NCI-H2196 (cell line): ENCODE measurements at regions not wholly inside any gene's neighbourhood (a gene's known extent, or its start where the extent isn't known, plus 50 kb on each side); places are given as distances from the start of the nearest gene placed in this dataset.
"Not testable (repeated sequence)": the region's sequence is repeated elsewhere in the genome, so short reads cannot be mapped to it uniquely, and the experiment has no call there.

Source experiments
- DNase-seq: peaks from one replicate; lab custom pipeline; 2025; ENCODE audit not compliant: unreplicated experiment; lab: John Stamatoyannopoulos, UW

DNA sequence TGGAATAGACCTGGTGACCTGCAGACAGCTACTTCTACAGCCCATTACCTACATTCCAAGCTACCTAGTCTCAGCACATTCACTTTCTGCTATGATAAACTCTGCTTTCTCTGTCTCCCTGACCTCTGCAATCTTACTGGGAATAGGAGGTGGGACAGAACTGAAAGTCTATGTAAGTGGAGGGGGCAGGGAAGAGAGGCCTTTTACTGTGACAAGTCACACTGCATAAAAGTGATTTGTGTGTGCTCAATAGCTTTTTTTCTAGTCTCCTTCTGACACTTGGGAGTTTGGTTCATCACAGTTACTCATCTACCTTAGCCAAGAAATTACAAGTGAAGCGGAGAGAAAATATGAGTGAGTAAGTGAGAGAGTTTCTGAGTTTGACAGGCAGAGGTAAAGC, 322.4 kb downstream of the OLFM4 start:
- no peak for DNase-seq

GRCh38 chr13:53357582-53357981, 329.0 kb downstream of the OLFM4 start:
- DNase-seq, result no peak

DNA sequence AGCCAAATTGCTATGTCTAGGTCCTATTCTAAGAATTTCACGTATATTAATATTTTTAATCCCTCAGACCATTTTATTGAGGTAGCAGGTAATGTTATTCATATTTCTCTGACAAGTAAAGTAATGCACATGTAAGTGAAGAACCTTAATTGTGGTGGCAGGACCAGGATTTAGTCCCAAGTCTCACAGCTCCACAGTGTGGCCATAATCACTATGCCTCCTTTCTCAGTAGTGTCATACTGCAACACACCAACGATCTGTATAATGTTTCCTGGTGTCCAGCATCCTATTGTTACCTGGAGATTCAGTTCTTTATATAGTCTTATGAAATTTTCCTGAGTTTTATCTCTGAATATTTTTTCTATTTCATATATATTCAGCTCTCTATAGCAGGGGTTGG, 340.3 kb downstream of the OLFM4 start:
- no peak for DNase-seq

DNA sequence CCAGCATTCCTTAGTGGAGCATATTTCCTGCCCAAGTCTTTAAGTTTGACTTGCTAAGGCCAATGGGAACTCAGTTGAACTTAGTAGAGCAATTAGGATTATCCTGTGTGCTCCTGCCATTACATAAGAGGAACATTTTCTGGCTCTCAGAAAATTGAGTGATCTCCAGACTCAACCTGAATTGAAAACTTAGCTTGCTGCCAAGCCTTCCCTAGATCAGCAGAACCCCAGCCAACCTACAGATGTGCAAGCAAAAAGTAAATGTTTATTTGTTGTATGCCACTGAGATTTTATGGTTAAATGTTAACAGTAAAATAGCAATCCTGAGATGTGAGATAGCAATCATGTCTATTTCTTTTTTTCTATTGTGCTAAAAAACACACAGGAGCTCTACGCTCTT, 350.9 kb downstream of the OLFM4 start:
- DNase-seq, result no peak

GRCh38 chr13:53382008-53382407, 353.4 kb downstream of the OLFM4 start:
- no peak for DNase-seq

- DNase-seq, result no peak
Observed at GRCh38 chr13:53398051-53398450, 369.4 kb downstream of the OLFM4 start.

GRCh38 chr13:53405616-53406015, 377.0 kb downstream of the OLFM4 start:
- no peak for DNase-seq

DNA sequence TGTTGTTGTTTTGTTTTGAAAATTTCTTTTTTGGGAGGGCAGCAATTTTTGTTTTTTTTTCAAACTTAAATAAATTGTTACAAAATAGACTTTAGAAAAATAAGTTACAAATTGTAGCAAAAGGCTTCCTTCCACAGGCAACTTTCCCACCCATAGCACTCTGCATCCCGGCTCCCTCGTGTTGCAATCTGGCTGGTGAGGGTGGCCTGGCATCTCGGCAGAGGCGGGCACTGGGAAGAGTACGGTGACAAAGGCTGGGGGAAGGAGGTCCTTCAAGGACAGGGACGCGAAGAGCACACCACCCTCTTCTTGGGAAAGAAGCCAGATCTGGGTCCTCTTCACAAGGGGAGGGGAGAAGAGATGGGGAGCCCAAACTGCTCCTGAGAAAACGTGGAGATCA, 379.7 kb downstream of the OLFM4 start:
- no peak for DNase-seq

GRCh38 chr13:53408847-53409568, 380.4 kb downstream of the OLFM4 start:
- no peak for DNase-seq

- no peak for DNase-seq
Observed at GRCh38 chr13:53411463-53411862, 382.9 kb downstream of the OLFM4 start.

- DNase-seq, result no peak
Observed at GRCh38 chr13:53415135-53415534, 386.5 kb downstream of the OLFM4 start.

GRCh38 chr13:53417601-53418000, 389.0 kb downstream of the OLFM4 start:
- no peak for DNase-seq

- DNase-seq, result no peak
Observed at GRCh38 chr13:53422415-53422814, 393.8 kb downstream of the OLFM4 start.

DNA sequence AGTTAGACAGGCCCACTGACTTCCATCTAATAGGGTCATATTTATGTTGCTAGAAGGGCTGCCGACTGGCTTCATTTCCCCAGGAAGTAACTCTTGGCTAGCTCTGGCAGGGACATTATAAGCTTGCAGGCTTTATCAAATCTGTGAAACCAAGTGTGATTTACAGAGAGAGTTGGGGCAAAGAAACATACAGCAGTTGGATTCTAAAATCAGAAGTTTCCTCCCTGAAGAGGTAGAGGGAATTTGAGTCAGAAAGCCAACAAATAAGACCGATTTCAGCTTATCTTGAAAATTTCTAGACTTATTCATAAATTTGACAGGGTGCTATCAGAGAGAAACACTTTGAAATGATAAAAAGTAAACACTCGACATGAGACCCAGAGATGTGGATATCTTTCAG, 407.8 kb downstream of the OLFM4 start:
- no peak for DNase-seq

- no peak for DNase-seq
Observed at GRCh38 chr13:53439439-53440225, 411.0 kb downstream of the OLFM4 start.

DNA sequence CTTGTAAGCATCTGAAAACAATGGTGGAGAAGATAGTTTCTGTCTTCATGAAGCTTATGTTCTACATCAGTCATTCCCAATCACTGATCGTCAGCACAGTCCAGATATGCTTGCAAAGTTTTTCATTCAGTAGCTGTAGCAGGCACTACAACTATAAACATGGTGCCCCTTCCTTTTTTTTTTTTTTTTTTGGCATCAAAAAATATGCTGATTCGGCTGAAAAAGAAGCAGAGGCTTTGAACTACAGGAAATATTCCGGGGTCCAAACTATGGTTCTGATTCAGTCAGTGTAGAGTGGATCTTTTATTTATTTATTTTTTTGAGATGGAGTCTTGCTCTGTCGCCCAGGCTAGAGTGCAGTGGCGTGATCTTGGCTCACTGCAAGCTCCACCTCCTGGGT, 414.4 kb downstream of the OLFM4 start:
- DNase-seq, result no peak

- no peak for DNase-seq
Observed at GRCh38 chr13:53445686-53446085, 417.1 kb downstream of the OLFM4 start.

GRCh38 chr13:53447456-53447855, 418.8 kb downstream of the OLFM4 start:
- DNase-seq, result no peak

- no peak for DNase-seq
Observed at GRCh38 chr13:53447863-53448262, 419.2 kb downstream of the OLFM4 start.

DNA sequence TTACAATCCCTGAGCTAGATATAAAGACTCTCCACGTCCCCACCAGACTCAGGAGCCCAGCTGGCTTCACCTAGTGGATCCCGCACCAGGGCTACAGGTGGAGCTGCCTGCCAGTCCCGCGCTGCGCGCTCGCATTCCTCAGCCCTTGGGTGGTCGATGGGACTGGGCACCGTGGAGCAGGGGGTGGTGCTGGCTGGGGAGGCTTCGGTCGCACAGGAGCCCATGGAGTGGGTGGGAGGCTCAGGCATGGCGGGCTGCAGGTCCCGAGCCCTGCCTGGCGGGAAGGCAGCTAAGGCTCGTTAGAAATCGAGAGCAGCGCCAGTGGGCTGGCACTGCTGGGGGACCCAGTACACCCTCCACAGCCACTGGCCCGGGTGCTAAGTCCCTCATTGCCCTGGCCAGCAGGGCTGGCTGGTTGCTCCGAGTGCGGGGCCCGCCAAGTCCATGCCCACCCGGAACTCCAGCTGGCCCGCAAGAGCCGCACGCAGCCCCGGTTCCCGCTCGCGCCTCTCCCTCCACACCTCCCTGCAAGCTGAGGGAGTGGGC, 423.7 kb downstream of the OLFM4 start:
- DNase-seq, result not testable (repeated sequence)

GRCh38 chr13:53460796-53461195, 432.2 kb downstream of the OLFM4 start:
- no peak for DNase-seq

- no peak for DNase-seq
Observed at GRCh38 chr13:53463106-53463505, 434.5 kb downstream of the OLFM4 start.
